Lung (tissue), 11 donors: ENCODE measurements at regions not wholly inside any gene's neighbourhood (a gene's known extent, or its start where the extent isn't known, plus 50 kb on each side); places are given as distances from the start of the nearest gene placed in this dataset.

ENCODE experiments used
- ATAC-seq: fragments of 200-7000 bp; cut with Tn5 transposase; one replicate; pipeline ENCODE4 v1.9.1; 2020; ENCODE audit warnings: moderate number of reproducible peaks; ENCODE audit not compliant: insufficient read depth, low FRiP score
- DNase-seq, 3 donors: peaks; one replicate each; pipeline ENCODE4 v3.0.0-alpha.2; 2013 to 2017
- H3K27ac ChIP-seq, 2 donors: one replicate each; pipeline ENCODE4 v1.5.1; 2013; ENCODE audit warnings: mild to moderate bottlenecking in 2 of 2, moderate library complexity in 2 of 2, control low read depth in 1 of 2, inconsistent platforms in 1 of 2, low read depth in 1 of 2, low read length in 1 of 2
- H3K27me3 ChIP-seq, 3 donors: one replicate each; pipeline ENCODE4 v1.5.1; 2013; ENCODE audit warnings: low read length in 2 of 3; ENCODE audit not compliant: control insufficient read depth in 3 of 3, insufficient read depth in 3 of 3
- H3K36me3 ChIP-seq, 4 donors: one replicate each; pipeline ENCODE4 v1.5.1; 2013; ENCODE audit warnings: low read length in 4 of 4, mild to moderate bottlenecking in 1 of 4, moderate library complexity in 1 of 4; ENCODE audit not compliant: control insufficient read depth in 4 of 4, insufficient read depth in 4 of 4
- H3K4me1 ChIP-seq, 5 donors: one replicate each; pipeline ENCODE4 v1.5.1; 2013; ENCODE audit warnings: low read length in 5 of 5, mild to moderate bottlenecking in 2 of 5, moderate library complexity in 1 of 5; ENCODE audit not compliant: control insufficient read depth in 5 of 5, insufficient read depth in 5 of 5
- H3K4me3 ChIP-seq: one replicate; pipeline ENCODE4 v1.5.1; 2013; ENCODE audit warnings: mild to moderate bottlenecking, control low read depth, moderate library complexity
- H3K9ac ChIP-seq, 2 donors: one replicate each; pipeline ENCODE4 v1.5.1; 2013; ENCODE audit warnings: low read length in 2 of 2, control low read depth in 1 of 2; ENCODE audit not compliant: insufficient read depth in 1 of 2
- H3K9me3 ChIP-seq, 4 donors: one replicate each; pipeline ENCODE4 v1.5.1; 2013; ENCODE audit warnings: low read length in 3 of 4, mild to moderate bottlenecking in 1 of 4, moderate library complexity in 1 of 4; ENCODE audit not compliant: control insufficient read depth in 4 of 4, insufficient read depth in 3 of 4
- CTCF ChIP-seq: IDR thresholded peaks from 2 replicates; pipeline ENCODE4 v1.5.1; 2012; ENCODE audit warnings: mild to moderate bottlenecking; ENCODE audit errors: control extremely low read depth, extremely low read depth
- WGBS, 2 donors: extraction: QIAGEN DNeasy Blood & Tissue Kit; methylation state at CpG; one replicate each; pipeline ENCODE4 v1.1.7; 2013; 5-methylcytosine and 5-hydroxymethylcytosine counted together
- donor health status: control.
- donor health status: control.
- donor health status: Bipolar disorder and iron deficiency.
- donor health status: healthy.
- donor health status: DM: yes; HTN: yes; CAD: no.

GRCh38 chr6:82033631-82034211 is 213.8 kb downstream of the IBTK start:
- no peaks in the 10 kb centered on the region for H3K9me3 ChIP-seq
- H3K9ac ChIP-seq, result no peak overlapping the region
- H3K27ac ChIP-seq, result peak overlapping the region in 1 of 2 donors; percentile 40
- DNase-seq (peak; percentile 84 to 94 (median 91)), ATAC-seq (no peak)
- H3K4me1 ChIP-seq, result peaks cover 0 to 5% (median 3%) of the 10 kb centered on the region in 5 donors
- WGBS, 2 donors, result 67 to 78% methylated on average over 3 of the region's 3 CpGs
- H3K4me3 ChIP-seq, result no peak overlapping the region
- no peak for TF ChIP-seq CTCF
- no peaks in the 10 kb centered on the region for H3K27me3 ChIP-seq
- H3K36me3 ChIP-seq, result no peaks in the 10 kb centered on the region

GRCh38 chr6:82032444-82032843 is 215.1 kb downstream of the IBTK start:
- no peak for ATAC-seq
- Histone ChIP-seq H3K9ac (no peak overlapping the region), H3K4me3 (no peak overlapping the region), H3K27ac (no peak overlapping the region), H3K27me3 (no peaks in the 10 kb centered on the region), H3K9me3 (no peaks in the 10 kb centered on the region), H3K4me1 (peaks cover 0 to 5% (median 3%) of the 10 kb centered on the region in 5 donors), H3K36me3 (no peaks in the 10 kb centered on the region)
- no peak for TF ChIP-seq CTCF
- no peak for DNase-seq

- no peaks in the 10 kb centered on the region for H3K27me3 ChIP-seq
- H3K4me1 ChIP-seq, result peaks cover 0 to 5% (median 3%) of the 10 kb centered on the region in 5 donors
- H3K27ac ChIP-seq, result no peak overlapping the region
- H3K36me3 ChIP-seq, result no peaks in the 10 kb centered on the region
- no peak for TF ChIP-seq CTCF
- DNase-seq, result no peak
- H3K9me3 ChIP-seq, result no peaks in the 10 kb centered on the region
- no peak for ATAC-seq
- H3K4me3 ChIP-seq, result no peak overlapping the region
- H3K9ac ChIP-seq, result no peak overlapping the region
- 46 to 50% methylated on average over 2 of the region's 2 CpGs for WGBS, 2 donors
Observed at GRCh38 chr6:82030761-82031503, 216.6 kb downstream of the IBTK start.
